Cardiac fibroblast (primary cell): ENCODE measurements at regions not wholly inside any gene's neighbourhood (a gene's known extent, or its start where the extent isn't known, plus 50 kb on each side); places are given as distances from the start of the nearest gene placed in this dataset.

Experiments used
- DNase-seq, 2 donors: peaks; one replicate each; pipeline versions ENCODE4 v3.0.0 to v3.0.0-alpha.2; 2010; ENCODE audit warnings: low read depth in 2 of 2
- H3K4me3 ChIP-seq, 2 donors: replicated peaks in 1 of 2; 1 replicate in 1 of 2; 2 replicates in 1 of 2; pipeline ENCODE4 v1.5.1; 2011; ENCODE audit warnings: low read depth in 2 of 2, low read length in 2 of 2, mild to moderate bottlenecking in 2 of 2, moderate library complexity in 1 of 2
- CTCF ChIP-seq: IDR thresholded peaks from one replicate; pipeline ENCODE4 v1.5.1; 2011; ENCODE audit warnings: low read depth, mild to moderate bottlenecking, low read length, inconsistent platforms

- peak in 1 of 2 donors; percentile 8 for DNase-seq
- no peak overlapping the region for H3K4me3 ChIP-seq
- no peak for TF ChIP-seq CTCF
Observed at GRCh38 chr9:7402334-7403027, 397.1 kb downstream of the DMAC1 start.

DNA sequence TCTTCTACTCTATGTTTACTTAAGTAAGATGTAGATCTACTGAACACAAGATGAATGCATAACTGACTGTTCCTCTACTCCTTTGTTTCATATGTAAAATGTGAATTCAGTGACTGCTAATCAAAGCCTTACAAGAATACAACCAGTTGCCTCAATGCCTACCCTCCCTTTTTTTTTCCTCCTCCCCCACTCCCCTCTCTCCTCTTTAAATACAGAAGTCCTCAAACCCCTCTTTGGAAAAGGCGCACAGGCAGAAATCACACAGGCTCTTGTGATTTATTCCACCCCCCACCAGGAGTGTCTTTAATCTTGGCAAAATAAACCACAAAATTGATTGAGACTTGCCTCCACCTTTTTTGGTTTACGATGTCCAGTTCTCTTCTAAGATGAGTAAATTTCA is 398.5 kb downstream of the DMAC1 start:
- no peak for DNase-seq
- TF ChIP-seq CTCF, result no peak
- H3K4me3 ChIP-seq, result no peak overlapping the region

GRCh38 chr9:7394002-7394774 is 405.4 kb downstream of the DMAC1 start:
- TF ChIP-seq CTCF, result no peak
- DNase-seq, result no peak
- H3K4me3 ChIP-seq, result no peak overlapping the region

DNA sequence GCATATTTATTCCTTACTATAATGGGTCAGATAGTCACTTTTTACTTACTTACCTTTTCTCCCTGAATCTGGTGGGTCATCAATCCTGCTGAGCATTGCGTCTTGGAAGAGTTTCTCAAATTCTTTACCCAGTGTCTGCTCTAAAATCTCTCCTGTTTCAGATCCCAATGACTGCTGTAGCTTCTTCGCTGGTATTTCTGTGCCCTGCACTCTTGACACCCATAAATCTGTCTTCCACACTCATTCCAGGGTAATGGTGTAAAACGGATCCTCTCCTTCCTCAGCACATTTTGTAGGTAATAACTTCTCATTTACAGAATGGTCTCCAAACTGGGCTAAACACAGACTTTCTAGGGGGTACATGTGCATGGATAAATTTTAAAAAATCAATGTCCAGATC is 407.4 kb downstream of the DMAC1 start:
- DNase-seq, result no peak
- no peak overlapping the region for H3K4me3 ChIP-seq
- no peak for TF ChIP-seq CTCF

GRCh38 chr9:7388755-7389154 is 410.8 kb downstream of the DMAC1 start:
- no peak for DNase-seq
- no peak overlapping the region for H3K4me3 ChIP-seq
- TF ChIP-seq CTCF, result no peak

GRCh38 chr9:7387840-7388239 is 411.7 kb downstream of the DMAC1 start:
- no peak for TF ChIP-seq CTCF
- no peak overlapping the region for H3K4me3 ChIP-seq
- no peak for DNase-seq

DNA sequence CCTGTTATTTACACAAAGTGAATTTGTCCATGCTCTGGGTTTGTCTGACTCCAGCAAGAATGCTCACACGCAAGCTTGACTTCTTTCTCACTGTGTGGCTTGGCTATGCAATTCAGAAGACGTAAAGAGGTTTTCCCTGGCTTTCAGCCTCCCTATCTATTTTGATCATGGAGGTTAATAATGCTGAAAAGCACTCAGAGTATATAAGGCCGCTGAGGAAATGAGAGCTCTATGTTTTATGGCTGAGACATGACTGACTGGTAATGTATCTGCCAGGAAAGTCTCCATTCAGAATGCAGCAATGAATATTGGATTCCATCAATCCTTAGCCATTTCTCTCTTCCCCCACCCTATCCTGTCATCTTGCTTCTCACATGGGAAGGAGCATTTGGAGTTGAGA is 417.3 kb downstream of the DMAC1 start:
- no peak overlapping the region for H3K4me3 ChIP-seq
- DNase-seq, result no peak
- TF ChIP-seq CTCF, result no peak
